WTC11 (cell line): ENCODE measurements at regions not wholly inside any gene's neighbourhood (a gene's known extent, or its start where the extent isn't known, plus 50 kb on each side); places are given as distances from the start of the nearest gene placed in this dataset.

Experiments used
- ATAC-seq: fragments of 200-7000 bp; cut with Tn5 transposase; 2 replicates; pipeline ENCODE4 v1.10.0; 2021; ENCODE audit warnings: mild to moderate bottlenecking, moderate library complexity
- CTCF ChIA-PET: fragments of 300-600 bp; sonication (Branson Sonifier 250); formaldehyde crosslinking; loops from one replicate; lab custom pipeline; 2021; ENCODE audit warnings: antibody characterized with exemption; lab: Charles Lee
- POLR2A ChIA-PET: fragments of 350-600 bp; sonication (Branson Sonifier 250); formaldehyde crosslinking; loops from one replicate; lab custom pipeline; 2021; ENCODE audit warnings: antibody characterized with exemption; lab: Charles Lee
- DNase-seq: peaks from one replicate; pipeline ENCODE4 v3.0.0; 2021; ENCODE audit warnings: low spot score
- H3K27ac Mint-ChIP-seq: 2 replicates; pipeline ENCODE4 v1.8.0; 2021; ENCODE audit warnings: mixed read lengths
- H3K27me3 Mint-ChIP-seq: 2 replicates; pipeline ENCODE4 v1.8.0; 2021; ENCODE audit warnings: low read depth, mild to moderate bottlenecking, moderate library complexity, mixed read lengths
- H3K36me3 Mint-ChIP-seq: 2 replicates; pipeline ENCODE4 v1.8.0; 2021; ENCODE audit warnings: mixed read lengths
- H3K4me1 Mint-ChIP-seq: 2 replicates; pipeline ENCODE4 v1.8.0; 2022; ENCODE audit warnings: mixed read lengths
- H3K4me3 Mint-ChIP-seq: 2 replicates; pipeline ENCODE4 v1.8.0; 2021; ENCODE audit warnings: mild to moderate bottlenecking, moderate library complexity, mixed read lengths
- H3K9me3 Mint-ChIP-seq: 2 replicates; pipeline ENCODE4 v1.8.0; 2021; ENCODE audit warnings: mixed read lengths
- ARID4B ChIP-seq: sonication (generic); formaldehyde crosslinking; IDR thresholded peaks from 2 replicates; pipeline ENCODE4 v1.8.0; 2023; ENCODE audit warnings: missing genetic modification reagents, mild to moderate bottlenecking, borderline replicate concordance
- CTCF ChIP-seq: fragments of 200-600 bp; IDR thresholded peaks from 2 replicates; pipeline ENCODE4 v1.8.0; 2022; ENCODE audit warnings: antibody characterized with exemption
- ETV6 ChIP-seq: sonication (generic); formaldehyde crosslinking; IDR thresholded peaks from 2 replicates; pipeline ENCODE4 v1.8.1; 2022; ENCODE audit warnings: mild to moderate bottlenecking, missing genetic modification reagents
- FOXJ3 ChIP-seq: sonication (generic); formaldehyde crosslinking; IDR thresholded peaks from 2 replicates; pipeline ENCODE4 v1.9.0; 2021; ENCODE audit warnings: missing genetic modification reagents, mild to moderate bottlenecking, borderline replicate concordance
- HMGA2 ChIP-seq: fragments of 250-450 bp; sonication (Bioruptor Pico); IDR thresholded peaks from 2 replicates; pipeline ENCODE4 v1.4.0; 2021; ENCODE audit warnings: mild to moderate bottlenecking, moderate library complexity
- JUN ChIP-seq: sonication (generic); formaldehyde crosslinking; IDR thresholded peaks from 2 replicates; pipeline ENCODE4 v1.8.0; 2023; ENCODE audit warnings: mild to moderate bottlenecking, missing genetic modification reagents
- MXD4 ChIP-seq: fragments of 250-450 bp; sonication (Bioruptor Pico); IDR thresholded peaks from 2 replicates; pipeline ENCODE4 v1.8.0; 2021; ENCODE audit warnings: mild to moderate bottlenecking, moderate library complexity, borderline replicate concordance
- NR3C1 ChIP-seq: sonication (generic); formaldehyde crosslinking; conservative IDR thresholded peaks from 2 replicates; pipeline ENCODE4 v1.8.1; 2023; ENCODE audit warnings: low read depth, mild to moderate bottlenecking, missing genetic modification reagents
- RELA ChIP-seq: sonication (generic); formaldehyde crosslinking; IDR thresholded peaks from 2 replicates; pipeline ENCODE4 v1.8.1; 2022; ENCODE audit warnings: missing genetic modification reagents, mild to moderate bottlenecking, borderline replicate concordance
- TEAD1 ChIP-seq: sonication (generic); formaldehyde crosslinking; IDR thresholded peaks from 2 replicates; pipeline ENCODE4 v1.8.0; 2022; ENCODE audit warnings: mild to moderate bottlenecking, missing genetic modification reagents
- TF ChIP-seq, protein P1 (sequence below): sonication (generic); formaldehyde crosslinking; IDR thresholded peaks from 2 replicates; pipeline ENCODE4 v1.8.0; 2023; ENCODE audit warnings: mild to moderate bottlenecking, missing genetic modification reagents
- TF ChIP-seq, protein P2 (sequence below): sonication (generic); formaldehyde crosslinking; IDR thresholded peaks from 2 replicates; pipeline ENCODE4 v1.8.1; 2023; ENCODE audit warnings: mild to moderate bottlenecking, missing genetic modification reagents
- TF ChIP-seq, protein P3 (sequence below): sonication (generic); formaldehyde crosslinking; IDR thresholded peaks from 2 replicates; pipeline ENCODE4 v1.8.1; 2023; ENCODE audit warnings: mild to moderate bottlenecking, moderate library complexity, missing genetic modification reagents
- TF ChIP-seq, protein P4 (sequence below): fragments of 250-450 bp; sonication (Bioruptor Pico); conservative IDR thresholded peaks from 2 replicates; pipeline ENCODE4 v1.9.0; 2021; ENCODE audit warnings: mild to moderate bottlenecking

- TF ChIP-seq ARID4B (CRISPR knock-in tag) (no peak), RELA (CRISPR knock-in tag) (no peak), JUN (CRISPR knock-in tag) (no peak), ETV6 (CRISPR knock-in tag) (no peak), CTCF (no peak), HMGA2 (CRISPR knock-in tag) (no peak), MXD4 (CRISPR knock-in tag) (no peak), FOXJ3 (CRISPR knock-in tag) (no peak)
- TF ChIP-seq, protein P1, sequence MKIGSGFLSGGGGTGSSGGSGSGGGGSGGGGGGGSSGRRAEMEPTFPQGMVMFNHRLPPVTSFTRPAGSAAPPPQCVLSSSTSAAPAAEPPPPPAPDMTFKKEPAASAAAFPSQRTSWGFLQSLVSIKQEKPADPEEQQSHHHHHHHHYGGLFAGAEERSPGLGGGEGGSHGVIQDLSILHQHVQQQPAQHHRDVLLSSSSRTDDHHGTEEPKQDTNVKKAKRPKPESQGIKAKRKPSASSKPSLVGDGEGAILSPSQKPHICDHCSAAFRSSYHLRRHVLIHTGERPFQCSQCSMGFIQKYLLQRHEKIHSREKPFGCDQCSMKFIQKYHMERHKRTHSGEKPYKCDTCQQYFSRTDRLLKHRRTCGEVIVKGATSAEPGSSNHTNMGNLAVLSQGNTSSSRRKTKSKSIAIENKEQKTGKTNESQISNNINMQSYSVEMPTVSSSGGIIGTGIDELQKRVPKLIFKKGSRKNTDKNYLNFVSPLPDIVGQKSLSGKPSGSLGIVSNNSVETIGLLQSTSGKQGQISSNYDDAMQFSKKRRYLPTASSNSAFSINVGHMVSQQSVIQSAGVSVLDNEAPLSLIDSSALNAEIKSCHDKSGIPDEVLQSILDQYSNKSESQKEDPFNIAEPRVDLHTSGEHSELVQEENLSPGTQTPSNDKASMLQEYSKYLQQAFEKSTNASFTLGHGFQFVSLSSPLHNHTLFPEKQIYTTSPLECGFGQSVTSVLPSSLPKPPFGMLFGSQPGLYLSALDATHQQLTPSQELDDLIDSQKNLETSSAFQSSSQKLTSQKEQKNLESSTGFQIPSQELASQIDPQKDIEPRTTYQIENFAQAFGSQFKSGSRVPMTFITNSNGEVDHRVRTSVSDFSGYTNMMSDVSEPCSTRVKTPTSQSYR (CRISPR knock-in tag): no peak
- TF ChIP-seq, protein P2, sequence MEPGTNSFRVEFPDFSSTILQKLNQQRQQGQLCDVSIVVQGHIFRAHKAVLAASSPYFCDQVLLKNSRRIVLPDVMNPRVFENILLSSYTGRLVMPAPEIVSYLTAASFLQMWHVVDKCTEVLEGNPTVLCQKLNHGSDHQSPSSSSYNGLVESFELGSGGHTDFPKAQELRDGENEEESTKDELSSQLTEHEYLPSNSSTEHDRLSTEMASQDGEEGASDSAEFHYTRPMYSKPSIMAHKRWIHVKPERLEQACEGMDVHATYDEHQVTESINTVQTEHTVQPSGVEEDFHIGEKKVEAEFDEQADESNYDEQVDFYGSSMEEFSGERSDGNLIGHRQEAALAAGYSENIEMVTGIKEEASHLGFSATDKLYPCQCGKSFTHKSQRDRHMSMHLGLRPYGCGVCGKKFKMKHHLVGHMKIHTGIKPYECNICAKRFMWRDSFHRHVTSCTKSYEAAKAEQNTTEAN (CRISPR knock-in tag): no peak
These were observed 131.3 kb upstream of the AGA start (continued) for GRCh38 chr4:177573507-177573906.

GRCh38 chr4:177574446-177574845 is 132.2 kb upstream of the AGA start:
- Mint-ChIP-seq H3K36me3 (no peaks in the 10 kb centered on the region), H3K9me3 (0 out of 2 replicates have a peak, but pooled peaks cover 3% of the 10 kb centered on the region), H3K27ac (no peak overlapping the region; the same call in 1 of the 2 replicates), H3K4me3 (no peak overlapping the region), H3K27me3 (no peaks in the 10 kb centered on the region), H3K4me1 (peaks cover 19% of the 10 kb centered on the region)
- DNase-seq (no peak), ATAC-seq (no peak)
- TF ChIP-seq TEAD1 (CRISPR knock-in tag): no peak
- no peak for TF ChIP-seq NR3C1 (CRISPR knock-in tag)
- ChIA-PET POLR2A (no interaction called here), CTCF (no interaction called here)

- no peaks in the 10 kb centered on the region for H3K9me3 Mint-ChIP-seq
- H3K4me1 Mint-ChIP-seq: peaks cover 10% of the 10 kb centered on the region
- no peak overlapping the region for H3K4me3 Mint-ChIP-seq
- ATAC-seq (no peak), DNase-seq (no peak)
- H3K36me3 Mint-ChIP-seq: no peaks in the 10 kb centered on the region
- POLR2A ChIA-PET: no interaction called here
- H3K27ac Mint-ChIP-seq: no peak overlapping the region
- CTCF ChIA-PET: interaction anchor here (1.1 to 1.4 kb wide), 3 partner anchors 21 to 507 kb away, joined by 4 to 6 read pairs (median 5); no protein-coding TSS in a partner anchor
- H3K27me3 Mint-ChIP-seq: no peaks in the 10 kb centered on the region
- TF ChIP-seq, protein P3, sequence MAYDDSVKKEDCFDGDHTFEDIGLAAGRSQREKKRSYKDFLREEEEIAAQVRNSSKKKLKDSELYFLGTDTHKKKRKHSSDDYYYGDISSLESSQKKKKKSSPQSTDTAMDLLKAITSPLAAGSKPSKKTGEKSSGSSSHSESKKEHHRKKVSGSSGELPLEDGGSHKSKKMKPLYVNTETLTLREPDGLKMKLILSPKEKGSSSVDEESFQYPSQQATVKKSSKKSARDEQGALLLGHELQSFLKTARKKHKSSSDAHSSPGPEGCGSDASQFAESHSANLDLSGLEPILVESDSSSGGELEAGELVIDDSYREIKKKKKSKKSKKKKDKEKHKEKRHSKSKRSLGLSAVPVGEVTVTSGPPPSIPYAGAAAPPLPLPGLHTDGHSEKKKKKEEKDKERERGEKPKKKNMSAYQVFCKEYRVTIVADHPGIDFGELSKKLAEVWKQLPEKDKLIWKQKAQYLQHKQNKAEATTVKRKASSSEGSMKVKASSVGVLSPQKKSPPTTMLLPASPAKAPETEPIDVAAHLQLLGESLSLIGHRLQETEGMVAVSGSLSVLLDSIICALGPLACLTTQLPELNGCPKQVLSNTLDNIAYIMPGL (CRISPR knock-in tag): no peak
- TF ChIP-seq, protein P4, sequence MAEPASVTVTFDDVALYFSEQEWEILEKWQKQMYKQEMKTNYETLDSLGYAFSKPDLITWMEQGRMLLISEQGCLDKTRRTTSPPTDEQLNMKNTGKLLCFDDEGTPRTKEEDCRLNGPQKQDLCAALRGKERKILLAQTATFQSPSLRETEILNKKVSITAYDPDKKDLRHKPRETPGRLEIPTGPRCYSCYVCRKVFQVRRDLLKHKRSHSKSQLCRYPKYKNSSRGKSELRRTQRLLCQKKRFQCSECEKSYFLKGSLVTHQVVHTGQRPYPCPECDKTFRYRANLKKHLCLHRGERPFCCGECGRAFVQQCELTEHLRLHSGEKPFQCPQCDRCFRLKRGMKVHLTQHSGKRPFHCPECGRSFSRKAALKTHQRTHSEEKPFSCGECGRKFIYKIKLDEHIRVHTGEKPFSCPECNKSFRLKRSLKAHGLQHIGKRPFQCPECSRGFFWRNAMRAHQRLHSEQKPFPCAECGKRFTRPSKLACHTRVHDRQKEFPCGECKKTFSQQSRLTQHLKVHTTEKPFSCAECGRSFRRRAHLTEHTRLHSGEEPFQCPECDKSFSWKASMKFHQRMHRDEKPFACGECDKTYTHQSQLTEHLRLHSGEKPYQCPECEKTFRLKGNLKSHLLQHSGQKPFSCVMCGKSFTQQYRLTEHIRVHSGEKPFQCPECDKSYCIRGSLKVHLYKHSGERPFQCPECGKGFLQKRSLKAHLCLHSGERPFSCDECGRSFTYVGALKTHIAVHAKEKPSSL: no peak
These were observed 137.4 kb upstream of the AGA start for GRCh38 chr4:177579649-177580048.
